IMR-90 (cell line): ENCODE measurements at regions not wholly inside any gene's neighbourhood (a gene's known extent, or its start where the extent isn't known, plus 50 kb on each side); places are given as distances from the start of the nearest gene placed in this dataset.

Experiments
- BHLHE40 ChIP-seq: fragments of 150-350 bp; IDR thresholded peaks from 2 replicates; pipeline ENCODE4 v1.6.1; 2016; ENCODE audit warnings: mild to moderate bottlenecking, low read depth, low read length
- CHD1 ChIP-seq: IDR thresholded peaks from 2 replicates; pipeline ENCODE4 v1.6.1; 2012; ENCODE audit warnings: low read depth, low read length, improper control_type of control experiment
- MAZ ChIP-seq: IDR thresholded peaks from 2 replicates; pipeline ENCODE4 v1.6.1; 2012; ENCODE audit warnings: low read depth, mild to moderate bottlenecking, low read length, improper control_type of control experiment, moderate library complexity, borderline replicate concordance
- MXI1 ChIP-seq: IDR thresholded peaks from 2 replicates; pipeline ENCODE4 v1.6.1; 2012; ENCODE audit warnings: low read depth, mild to moderate bottlenecking, low read length, moderate library complexity, borderline replicate concordance
- POLR2A ChIP-seq: IDR thresholded peaks from 2 replicates; pipeline ENCODE4 v1.6.1; 2012; ENCODE audit warnings: mild to moderate bottlenecking, low read depth, low read length
- RFX5 ChIP-seq: IDR thresholded peaks from 2 replicates; pipeline ENCODE4 v1.8.0; 2012; ENCODE audit warnings: low read depth, mild to moderate bottlenecking, low read length, moderate library complexity
- TF ChIP-seq, protein P1 (sequence below): conservative IDR thresholded peaks from 2 replicates; pipeline ENCODE4 v1.5.1; 2012; ENCODE audit warnings: mild to moderate bottlenecking, low read depth, low read length, improper control_type of control experiment
- TF ChIP-seq, protein P2 (sequence below): fragments of 150-350 bp; IDR thresholded peaks from 2 replicates; pipeline ENCODE4 v1.6.1; 2016; ENCODE audit warnings: low read depth, mild to moderate bottlenecking, low read length, moderate library complexity, borderline replicate concordance

DNA sequence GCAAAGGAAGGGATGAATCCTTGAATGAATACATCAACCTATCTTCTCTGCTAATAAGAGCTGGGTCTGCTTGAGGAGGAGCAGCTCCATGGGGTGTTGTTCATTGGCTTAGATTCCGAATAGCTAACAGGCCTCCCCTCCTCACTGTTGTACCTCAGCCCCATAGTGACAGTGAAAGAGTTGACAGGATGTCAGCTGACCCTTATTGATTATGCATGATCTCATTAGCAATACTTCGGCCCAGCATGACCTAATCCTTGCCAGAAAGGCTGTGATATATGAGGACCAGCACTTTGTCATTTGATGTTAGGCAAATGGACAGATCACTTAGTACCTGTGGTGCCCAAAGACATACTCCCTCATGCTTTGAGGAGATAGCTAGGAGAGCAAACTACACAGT is 1333.7 kb upstream of the CELF4 start:
- TF ChIP-seq, protein P1, sequence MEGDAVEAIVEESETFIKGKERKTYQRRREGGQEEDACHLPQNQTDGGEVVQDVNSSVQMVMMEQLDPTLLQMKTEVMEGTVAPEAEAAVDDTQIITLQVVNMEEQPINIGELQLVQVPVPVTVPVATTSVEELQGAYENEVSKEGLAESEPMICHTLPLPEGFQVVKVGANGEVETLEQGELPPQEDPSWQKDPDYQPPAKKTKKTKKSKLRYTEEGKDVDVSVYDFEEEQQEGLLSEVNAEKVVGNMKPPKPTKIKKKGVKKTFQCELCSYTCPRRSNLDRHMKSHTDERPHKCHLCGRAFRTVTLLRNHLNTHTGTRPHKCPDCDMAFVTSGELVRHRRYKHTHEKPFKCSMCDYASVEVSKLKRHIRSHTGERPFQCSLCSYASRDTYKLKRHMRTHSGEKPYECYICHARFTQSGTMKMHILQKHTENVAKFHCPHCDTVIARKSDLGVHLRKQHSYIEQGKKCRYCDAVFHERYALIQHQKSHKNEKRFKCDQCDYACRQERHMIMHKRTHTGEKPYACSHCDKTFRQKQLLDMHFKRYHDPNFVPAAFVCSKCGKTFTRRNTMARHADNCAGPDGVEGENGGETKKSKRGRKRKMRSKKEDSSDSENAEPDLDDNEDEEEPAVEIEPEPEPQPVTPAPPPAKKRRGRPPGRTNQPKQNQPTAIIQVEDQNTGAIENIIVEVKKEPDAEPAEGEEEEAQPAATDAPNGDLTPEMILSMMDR, result no peak
- no peak for TF ChIP-seq RFX5
- no peak for TF ChIP-seq MAZ
- TF ChIP-seq BHLHE40, result no peak
- TF ChIP-seq POLR2A, result no peak
- no peak for TF ChIP-seq CHD1
- TF ChIP-seq MXI1, result no peak
- TF ChIP-seq, protein P2, sequence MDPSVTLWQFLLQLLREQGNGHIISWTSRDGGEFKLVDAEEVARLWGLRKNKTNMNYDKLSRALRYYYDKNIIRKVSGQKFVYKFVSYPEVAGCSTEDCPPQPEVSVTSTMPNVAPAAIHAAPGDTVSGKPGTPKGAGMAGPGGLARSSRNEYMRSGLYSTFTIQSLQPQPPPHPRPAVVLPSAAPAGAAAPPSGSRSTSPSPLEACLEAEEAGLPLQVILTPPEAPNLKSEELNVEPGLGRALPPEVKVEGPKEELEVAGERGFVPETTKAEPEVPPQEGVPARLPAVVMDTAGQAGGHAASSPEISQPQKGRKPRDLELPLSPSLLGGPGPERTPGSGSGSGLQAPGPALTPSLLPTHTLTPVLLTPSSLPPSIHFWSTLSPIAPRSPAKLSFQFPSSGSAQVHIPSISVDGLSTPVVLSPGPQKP, result no peak
